IMR-90 (cell line): ENCODE measurements at regions not wholly inside any gene's neighbourhood (a gene's known extent, or its start where the extent isn't known, plus 50 kb on each side); places are given as distances from the start of the nearest gene placed in this dataset.

Experiments
- ATAC-seq: fragments of 200-7000 bp; cut with Tn5 transposase; 2 replicates; pipeline ENCODE4 v1.9.1; 2020; ENCODE audit warnings: low read depth, mild to moderate bottlenecking, moderate library complexity
- BruUV-seq: library from RNA; stranded (reverse); fragments of 400-500 nt; replicated peaks from 2 replicates; lab custom pipeline; 2021; lab: Mats Ljungman, UMichigan
- CTCF ChIA-PET: fragments of 300-600 bp; formaldehyde crosslinking; extraction: SDS; loops from one replicate; lab custom pipeline; 2021; ENCODE audit warnings: antibody characterized with exemption; lab: Yijun Ruan, JAX
- POLR2A ChIA-PET: fragments of 300-600 bp; sonication (Branson Sonifier 250); formaldehyde crosslinking; loops from one replicate; lab custom pipeline; 2022; ENCODE audit warnings: antibody characterized with exemption; ENCODE audit not compliant: unreplicated experiment; lab: Charles Lee
- DNase-seq: peaks from one replicate; pipeline ENCODE4 v3.0.0; 2013
- H2AFZ ChIP-seq: replicated peaks from 2 replicates; pipeline ENCODE3; 2013; ENCODE audit warnings: low read length, mild to moderate bottlenecking; ENCODE audit not compliant: poor library complexity
- H2AK5ac ChIP-seq: 2 replicates; pipeline ENCODE4 v1.6.1; 2013; ENCODE audit warnings: low read depth, low read length, inconsistent platforms
- H2AK9ac ChIP-seq: replicated peaks from 2 replicates; pipeline ENCODE3; 2013; ENCODE audit warnings: mild to moderate bottlenecking, low read depth, low read length, moderate library complexity; ENCODE audit not compliant: poor library complexity
- H2BK120ac ChIP-seq: 2 replicates; pipeline ENCODE4 v1.6.1; 2013; ENCODE audit warnings: low read depth, low read length, inconsistent platforms
- H2BK15ac ChIP-seq: 3 replicates; pipeline ENCODE4 v1.6.1; 2013; ENCODE audit warnings: low read depth, low read length, inconsistent platforms
- H2BK20ac ChIP-seq: 2 replicates; pipeline ENCODE4 v1.6.1; 2013; ENCODE audit warnings: low read depth, mild to moderate bottlenecking, inconsistent platforms, low read length, moderate library complexity
- H2BK5ac ChIP-seq: 2 replicates; pipeline ENCODE4 v1.6.1; 2013; ENCODE audit warnings: mild to moderate bottlenecking, low read depth, low read length, inconsistent platforms; ENCODE audit not compliant: poor library complexity, severe bottlenecking
- H3K14ac ChIP-seq: replicated peaks from 2 replicates; pipeline ENCODE4 v1.6.1; 2013; ENCODE audit warnings: low read depth, low read length, inconsistent platforms
- H3K18ac ChIP-seq: 2 replicates; pipeline ENCODE4 v1.6.1; 2013; ENCODE audit warnings: low read depth, low read length, control low read depth
- H3K23ac ChIP-seq: 2 replicates; pipeline ENCODE4 v1.6.1; 2013; ENCODE audit warnings: low read depth, low read length, inconsistent platforms
- H3K27ac ChIP-seq: 2 replicates; pipeline ENCODE4 v1.5.1; 2013; ENCODE audit warnings: mild to moderate bottlenecking, control low read depth, low read length; ENCODE audit not compliant: insufficient read depth
- H3K27me3 ChIP-seq: 2 replicates; pipeline ENCODE4 v1.6.1; 2013; ENCODE audit warnings: low read length; ENCODE audit not compliant: control insufficient read depth, insufficient read depth
- H3K36me3 ChIP-seq: 2 replicates; pipeline ENCODE4 v1.6.1; 2013; ENCODE audit warnings: low read length, mixed read lengths; ENCODE audit not compliant: control insufficient read depth, insufficient read depth
- H3K4ac ChIP-seq: 2 replicates; pipeline ENCODE4 v1.6.1; 2013; ENCODE audit warnings: low read depth, low read length, inconsistent platforms
- H3K4me1 ChIP-seq: 2 replicates; pipeline ENCODE4 v1.6.1; 2013; ENCODE audit warnings: low read length, mixed read lengths; ENCODE audit not compliant: control insufficient read depth, insufficient read depth
- H3K4me2 ChIP-seq: 2 replicates; pipeline ENCODE4 v1.6.1; 2013; ENCODE audit warnings: low read depth, mild to moderate bottlenecking, control low read depth, low read length, moderate library complexity
- H3K4me3 ChIP-seq: 2 replicates; pipeline ENCODE4 v1.5.1; 2013; ENCODE audit warnings: low read depth, mild to moderate bottlenecking, control low read depth, low read length, moderate library complexity; ENCODE audit not compliant: insufficient read depth
- H3K56ac ChIP-seq: 2 replicates; pipeline ENCODE4 v1.6.1; 2013; ENCODE audit warnings: low read length, inconsistent platforms; ENCODE audit not compliant: insufficient read depth; ENCODE audit errors: extremely low read depth
- H3K79me1 ChIP-seq, 2 experiments: 2 replicates each; pipeline ENCODE4 v1.6.1; 2013; ENCODE audit warnings: low read length in 2 of 2, inconsistent platforms in 1 of 2, low read depth in 1 of 2
- H3K9ac ChIP-seq: 2 replicates; pipeline ENCODE4 v1.6.1; 2013; ENCODE audit warnings: low read depth, low read length, control low read depth
- H3K9me1 ChIP-seq: 2 replicates; pipeline ENCODE4 v1.6.1; 2013; ENCODE audit warnings: low read length, inconsistent platforms; ENCODE audit not compliant: insufficient read depth
- H3K9me3 ChIP-seq: 2 replicates; pipeline ENCODE4 v1.6.1; 2013; ENCODE audit warnings: low read length; ENCODE audit not compliant: control insufficient read depth, insufficient read depth
- H4K20me1 ChIP-seq: 2 replicates; pipeline ENCODE4 v1.6.1; 2013; ENCODE audit warnings: low read length, inconsistent platforms; ENCODE audit not compliant: insufficient read depth
- H4K5ac ChIP-seq: 2 replicates; pipeline ENCODE4 v1.6.1; 2013; ENCODE audit warnings: mild to moderate bottlenecking, low read depth, low read length, control low read depth
- H4K8ac ChIP-seq, 2 experiments: 2 replicates each; pipeline ENCODE4 v1.6.1; 2013; ENCODE audit warnings: low read depth in 2 of 2, low read length in 2 of 2, control low read depth in 1 of 2, inconsistent platforms in 1 of 2
- H4K91ac ChIP-seq: 2 replicates; pipeline ENCODE4 v1.6.1; 2013; ENCODE audit warnings: low read depth, low read length, inconsistent platforms; ENCODE audit not compliant: insufficient read depth
- BHLHE40 ChIP-seq: fragments of 150-350 bp; IDR thresholded peaks from 2 replicates; pipeline ENCODE4 v1.6.1; 2016; ENCODE audit warnings: mild to moderate bottlenecking, low read depth, low read length
- CHD1 ChIP-seq: IDR thresholded peaks from 2 replicates; pipeline ENCODE4 v1.6.1; 2012; ENCODE audit warnings: low read depth, low read length, improper control_type of control experiment
- NFE2L2 ChIP-seq: fragments of 150-350 bp; IDR thresholded peaks from 2 replicates; pipeline ENCODE4 v1.6.1; 2016; ENCODE audit warnings: low read depth, mild to moderate bottlenecking, low read length
- POLR2A ChIP-seq: IDR thresholded peaks from 2 replicates; pipeline ENCODE4 v1.6.1; 2012; ENCODE audit warnings: mild to moderate bottlenecking, low read depth, low read length
- RAD21 ChIP-seq: IDR thresholded peaks from 2 replicates; pipeline ENCODE4 v1.6.1; 2012; ENCODE audit warnings: low read length, improper control_type of control experiment
- RCOR1 ChIP-seq: IDR thresholded peaks from 2 replicates; pipeline ENCODE4 v1.6.1; 2012; ENCODE audit warnings: mild to moderate bottlenecking, low read length, improper control_type of control experiment; ENCODE audit not compliant: insufficient replicate concordance
- RFX5 ChIP-seq: IDR thresholded peaks from 2 replicates; pipeline ENCODE4 v1.8.0; 2012; ENCODE audit warnings: low read depth, mild to moderate bottlenecking, low read length, moderate library complexity
- WGBS, 2 experiments: methylation state at CpG; one replicate each; pipeline versions ENCODE4 v1.1.5 to v1.1.7; 2013; ENCODE audit warnings: missing lambda C conversion rate in 2 of 2; ENCODE audit not compliant: insufficient read length in 1 of 2; ENCODE audit errors: extremely low coverage in 2 of 2; 5-methylcytosine and 5-hydroxymethylcytosine counted together
- dilution Hi-C: fragments of 300-500 bp; cut with HindIII; formaldehyde crosslinking; loops from one replicate; pipeline ENCODE4 v1.14.3; 2018; ENCODE audit warnings: low sequenced_read_pairs; ENCODE audit not compliant: unreplicated experiment
- in situ Hi-C: fragments of 300-500 bp; cut with MboI; formaldehyde crosslinking; loops from 3 replicates; pipeline ENCODE4 v1.14.3; 2019; ENCODE audit warnings: low sequenced_read_pairs, inconsistent platforms, mixed read lengths
- intact Hi-C: fragments of 100-400 bp; cut with micrococcal nuclease; formaldehyde crosslinking; loops from 2 replicates; pipeline ENCODE4 v1.10.0; 2022
- TF ChIP-seq, protein P1 (sequence below): fragments of 150-350 bp; IDR thresholded peaks from 2 replicates; pipeline ENCODE4 v1.6.1; 2016; ENCODE audit warnings: low read depth, mild to moderate bottlenecking, low read length, moderate library complexity, borderline replicate concordance
- TF ChIP-seq, protein P2 (sequence below): conservative IDR thresholded peaks from 2 replicates; pipeline ENCODE4 v1.5.1; 2012; ENCODE audit warnings: mild to moderate bottlenecking, low read depth, low read length, improper control_type of control experiment

- Histone ChIP-seq H3K56ac (no peak overlapping the region), H2BK15ac (no peak overlapping the region), H3K4ac (no peak overlapping the region), H2AK9ac (no peak overlapping the region), H3K36me3 (no peaks in the 10 kb centered on the region), H4K5ac (no peak overlapping the region), H3K9me1 (no peaks in the 10 kb centered on the region), H4K8ac (no peak overlapping the region), H2BK120ac (no peak overlapping the region), H2AK5ac (no peak overlapping the region), H3K9me3 (peaks cover 10% of the 10 kb centered on the region), H2BK5ac (no peak overlapping the region), H4K91ac (no peak overlapping the region), H3K23ac (no peak overlapping the region), H4K20me1 (no peaks in the 10 kb centered on the region), H3K4me2 (no peak overlapping the region), H3K27me3 (no peaks in the 10 kb centered on the region), H3K4me3 (no peak overlapping the region), H2BK20ac (no peak overlapping the region), H3K9ac (no peak overlapping the region), H3K14ac (no peak overlapping the region), H3K18ac (no peak overlapping the region), H3K79me1 (no peaks in the 10 kb centered on the region), H3K4me1 (no peaks in the 10 kb centered on the region), H2AFZ (no peak overlapping the region), H3K27ac (no peak overlapping the region)
- in situ Hi-C loops = no loop called here
- BruUV-seq = no TSS peak
- 75% methylated on average over 1 of the region's 2 CpGs; no CpG with 5 or more reads in 1 of the 2 experiments for WGBS, 2 experiments
- DNase-seq (no peak), ATAC-seq (no peak)
- CTCF ChIA-PET = no interaction called here
- TF ChIP-seq NFE2L2 = no peak
- TF ChIP-seq CHD1 = no peak
- TF ChIP-seq BHLHE40 = no peak
- TF ChIP-seq POLR2A = no peak
- no peak for TF ChIP-seq RFX5
- TF ChIP-seq, protein P1, sequence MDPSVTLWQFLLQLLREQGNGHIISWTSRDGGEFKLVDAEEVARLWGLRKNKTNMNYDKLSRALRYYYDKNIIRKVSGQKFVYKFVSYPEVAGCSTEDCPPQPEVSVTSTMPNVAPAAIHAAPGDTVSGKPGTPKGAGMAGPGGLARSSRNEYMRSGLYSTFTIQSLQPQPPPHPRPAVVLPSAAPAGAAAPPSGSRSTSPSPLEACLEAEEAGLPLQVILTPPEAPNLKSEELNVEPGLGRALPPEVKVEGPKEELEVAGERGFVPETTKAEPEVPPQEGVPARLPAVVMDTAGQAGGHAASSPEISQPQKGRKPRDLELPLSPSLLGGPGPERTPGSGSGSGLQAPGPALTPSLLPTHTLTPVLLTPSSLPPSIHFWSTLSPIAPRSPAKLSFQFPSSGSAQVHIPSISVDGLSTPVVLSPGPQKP = no peak
- TF ChIP-seq, protein P2, sequence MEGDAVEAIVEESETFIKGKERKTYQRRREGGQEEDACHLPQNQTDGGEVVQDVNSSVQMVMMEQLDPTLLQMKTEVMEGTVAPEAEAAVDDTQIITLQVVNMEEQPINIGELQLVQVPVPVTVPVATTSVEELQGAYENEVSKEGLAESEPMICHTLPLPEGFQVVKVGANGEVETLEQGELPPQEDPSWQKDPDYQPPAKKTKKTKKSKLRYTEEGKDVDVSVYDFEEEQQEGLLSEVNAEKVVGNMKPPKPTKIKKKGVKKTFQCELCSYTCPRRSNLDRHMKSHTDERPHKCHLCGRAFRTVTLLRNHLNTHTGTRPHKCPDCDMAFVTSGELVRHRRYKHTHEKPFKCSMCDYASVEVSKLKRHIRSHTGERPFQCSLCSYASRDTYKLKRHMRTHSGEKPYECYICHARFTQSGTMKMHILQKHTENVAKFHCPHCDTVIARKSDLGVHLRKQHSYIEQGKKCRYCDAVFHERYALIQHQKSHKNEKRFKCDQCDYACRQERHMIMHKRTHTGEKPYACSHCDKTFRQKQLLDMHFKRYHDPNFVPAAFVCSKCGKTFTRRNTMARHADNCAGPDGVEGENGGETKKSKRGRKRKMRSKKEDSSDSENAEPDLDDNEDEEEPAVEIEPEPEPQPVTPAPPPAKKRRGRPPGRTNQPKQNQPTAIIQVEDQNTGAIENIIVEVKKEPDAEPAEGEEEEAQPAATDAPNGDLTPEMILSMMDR = no peak
- no peak for TF ChIP-seq RAD21
- TF ChIP-seq RCOR1 = no peak
- dilution Hi-C loops = no loop called here
- POLR2A ChIA-PET = no interaction called here
- intact Hi-C loops = no loop called here
Measured at GRCh38 chr1:96872757-96873156, 151.2 kb downstream of the PTBP2 start.
